H9 (cell line): ENCODE measurements at regions not wholly inside any gene's neighbourhood (a gene's known extent, or its start where the extent isn't known, plus 50 kb on each side); places are given as distances from the start of the nearest gene placed in this dataset.

Source experiments
- DNase-seq: peaks from one replicate; pipeline ENCODE4 v3.0.0-alpha.2; 2017
- H2AFZ ChIP-seq: one replicate; pipeline ENCODE4 v1.6.1; 2013; ENCODE audit warnings: mild to moderate bottlenecking, low read length, control low read depth, moderate library complexity
- H2AK5ac ChIP-seq: 2 replicates; pipeline ENCODE4 v1.6.1; 2013; ENCODE audit warnings: low read length, control low read depth, mixed read lengths; ENCODE audit not compliant: insufficient read length
- H2BK120ac ChIP-seq: one replicate; pipeline ENCODE4 v1.6.1; 2013; ENCODE audit warnings: low read depth, mild to moderate bottlenecking, low read length, control low read depth, inconsistent platforms; ENCODE audit not compliant: poor library complexity, severe bottlenecking
- H2BK12ac ChIP-seq: 2 replicates; pipeline ENCODE4 v1.6.1; 2013; ENCODE audit warnings: low read length, control low read depth, mixed read lengths, low read depth; ENCODE audit not compliant: insufficient read length
- H2BK15ac ChIP-seq: 2 replicates; pipeline ENCODE4 v1.6.1; 2013; ENCODE audit warnings: low read depth, low read length, control low read depth
- H2BK20ac ChIP-seq: one replicate; pipeline ENCODE4 v1.6.1; 2013; ENCODE audit warnings: low read depth, mild to moderate bottlenecking, low read length, control low read depth, inconsistent platforms; ENCODE audit not compliant: poor library complexity, severe bottlenecking
- H2BK5ac ChIP-seq: 2 replicates; pipeline ENCODE4 v1.6.1; 2013; ENCODE audit warnings: low read length, control low read depth, mixed read lengths; ENCODE audit not compliant: insufficient read length
- H3K14ac ChIP-seq: 2 replicates; pipeline ENCODE4 v1.6.1; 2013; ENCODE audit warnings: low read length, control low read depth; ENCODE audit not compliant: insufficient read depth
- H3K18ac ChIP-seq: 2 replicates; pipeline ENCODE4 v1.6.1; 2013; ENCODE audit warnings: low read depth, mild to moderate bottlenecking, mixed read lengths, low read length, control low read depth; ENCODE audit not compliant: insufficient read length
- H3K23ac ChIP-seq: 2 replicates; pipeline ENCODE4 v1.6.1; 2013; ENCODE audit warnings: low read length, control low read depth, mixed read lengths, low read depth; ENCODE audit not compliant: insufficient read length
- H3K23me2 ChIP-seq: 2 replicates; pipeline ENCODE4 v1.6.1; 2013; ENCODE audit warnings: low read depth, mild to moderate bottlenecking, mixed read lengths, low read length, control low read depth; ENCODE audit not compliant: insufficient read length, poor library complexity, severe bottlenecking
- H3K27ac ChIP-seq: 2 replicates; pipeline ENCODE4 v1.5.1; 2013; ENCODE audit warnings: low read length, control low read depth, mixed read lengths, low read depth; ENCODE audit not compliant: insufficient read length
- H3K27me3 ChIP-seq: 2 replicates; pipeline ENCODE4 v1.6.1; 2013; ENCODE audit warnings: low read length, control low read depth, inconsistent platforms; ENCODE audit not compliant: insufficient read depth
- H3K4ac ChIP-seq: 2 replicates; pipeline ENCODE4 v1.6.1; 2013; ENCODE audit warnings: low read depth, mild to moderate bottlenecking, control low read depth, inconsistent platforms, low read length, moderate library complexity
- H3K4me1 ChIP-seq: 2 replicates; pipeline ENCODE4 v1.6.1; 2013; ENCODE audit warnings: low read length, control low read depth, inconsistent platforms; ENCODE audit not compliant: insufficient read depth
- H3K4me2 ChIP-seq: 2 replicates; pipeline ENCODE4 v1.6.1; 2013; ENCODE audit warnings: low read length, control low read depth, mixed read lengths; ENCODE audit not compliant: insufficient read length, insufficient read depth
- H3K56ac ChIP-seq: 2 replicates; pipeline ENCODE4 v1.6.1; 2013; ENCODE audit warnings: low read depth, mild to moderate bottlenecking, mixed read lengths, low read length, control low read depth; ENCODE audit not compliant: insufficient read length
- H3K79me1 ChIP-seq: 2 replicates; pipeline ENCODE4 v1.6.1; 2013; ENCODE audit warnings: low read depth, mild to moderate bottlenecking, moderate library complexity, low read length, control low read depth, inconsistent platforms; ENCODE audit not compliant: insufficient read depth, poor library complexity, severe bottlenecking
- H3K79me2 ChIP-seq: 2 replicates; pipeline ENCODE4 v1.6.1; 2013; ENCODE audit warnings: low read length, control low read depth, inconsistent platforms; ENCODE audit not compliant: insufficient read depth
- H3K9ac ChIP-seq: 2 replicates; pipeline ENCODE4 v1.6.1; 2013; ENCODE audit warnings: low read length, control low read depth, mixed read lengths; ENCODE audit not compliant: insufficient read length; ENCODE audit errors: extremely low read depth
- H3K9me3 ChIP-seq: one replicate; pipeline ENCODE4 v1.6.1; 2013; ENCODE audit warnings: low read depth, low read length, inconsistent platforms; ENCODE audit not compliant: control insufficient read depth
- H3T11ph ChIP-seq: one replicate; pipeline ENCODE4 v1.6.1; 2013; ENCODE audit warnings: mild to moderate bottlenecking, low read length, control low read depth, inconsistent platforms
- H4K20me1 ChIP-seq: one replicate; pipeline ENCODE4 v1.6.1; 2013; ENCODE audit not compliant: control insufficient read depth, insufficient read length, insufficient read depth
- H4K5ac ChIP-seq: 2 replicates; pipeline ENCODE4 v1.6.1; 2013; ENCODE audit warnings: low read depth, mild to moderate bottlenecking, mixed read lengths, low read length, control low read depth; ENCODE audit not compliant: insufficient read length
- H4K8ac ChIP-seq: replicated peaks from 2 replicates; pipeline ENCODE4 v1.6.1; 2013; ENCODE audit warnings: low read length, control low read depth, mixed read lengths, low read depth; ENCODE audit not compliant: insufficient read length
- H4K91ac ChIP-seq: 2 replicates; pipeline ENCODE4 v1.6.1; 2013; ENCODE audit warnings: low read depth, mild to moderate bottlenecking, moderate library complexity, mixed read lengths, low read length, control low read depth; ENCODE audit not compliant: insufficient read length
- H3K27ac Mint-ChIP-seq, 3 experiments: 2 replicates in 2 of 3; 3 replicates in 1 of 3; pipeline ENCODE4 v1.8.0; 2020 to 2021; ENCODE audit warnings: mixed read lengths in 3 of 3, mild to moderate bottlenecking in 1 of 3, moderate library complexity in 1 of 3
- H3K27me3 Mint-ChIP-seq: 2 replicates; pipeline ENCODE4 v1.8.0; 2021; ENCODE audit warnings: low read depth, mild to moderate bottlenecking, moderate library complexity, mixed read lengths
- H3K36me3 Mint-ChIP-seq, 3 experiments: 2 replicates in 2 of 3; 3 replicates in 1 of 3; pipeline ENCODE4 v1.8.0; 2020 to 2021; ENCODE audit warnings: low read depth in 3 of 3, mixed read lengths in 3 of 3; ENCODE audit not compliant: insufficient read depth in 1 of 3
- H3K4me1 Mint-ChIP-seq, 2 experiments: 2 replicates each; pipeline ENCODE4 v1.8.0; 2020; ENCODE audit warnings: mixed read lengths in 2 of 2
- H3K4me3 Mint-ChIP-seq, 2 experiments: 2 replicates in 1 of 2; 3 replicates in 1 of 2; pipeline ENCODE4 v1.8.0; 2020 to 2021; ENCODE audit warnings: mild to moderate bottlenecking in 2 of 2, mixed read lengths in 2 of 2, moderate library complexity in 1 of 2
- H3K9me3 Mint-ChIP-seq, 2 experiments: 2 replicates in 1 of 2; 3 replicates in 1 of 2; pipeline ENCODE4 v1.8.0; 2020; ENCODE audit warnings: mild to moderate bottlenecking in 2 of 2, mixed read lengths in 2 of 2, moderate library complexity in 1 of 2
- WGBS: extraction: QIAGEN DNeasy Blood & Tissue Kit; methylation state at CpG from one replicate; pipeline ENCODE4 v1.1.7; 2013; ENCODE audit warnings: missing lambda C conversion rate, low lambda C conversion rate, mixed read lengths; ENCODE audit not compliant: insufficient read length; ENCODE audit errors: extremely low coverage; 5-methylcytosine and 5-hydroxymethylcytosine counted together
- TF ChIP-seq, protein P1 (sequence below): fragments of 200-600 bp; sonication (generic); conservative IDR thresholded peaks from 3 replicates; pipeline ENCODE4 v1.8.0; 2021; ENCODE audit warnings: antibody characterized with exemption, mild to moderate bottlenecking

- no peak overlapping the region for H3K27ac Mint-ChIP-seq
- WGBS, result no CpG with 5 or more reads among the region's 2 CpGs
- H3K4me1 Mint-ChIP-seq, result no peaks in the 10 kb centered on the region
Observed at GRCh38 chr6:63121166-63121565, 90.1 kb upstream of the FKBP1C start.

More at GRCh38 chr6:63121166-63121565, 90.1 kb upstream of the FKBP1C start:
- no peaks in the 10 kb centered on the region for H3K36me3 Mint-ChIP-seq
- H2AFZ ChIP-seq, result no peak overlapping the region
- H3K4ac ChIP-seq, result no peak overlapping the region
- no peaks in the 10 kb centered on the region for H3K27me3 ChIP-seq
- DNase-seq, result peak; percentile 26
- no peaks in the 10 kb centered on the region for H4K20me1 ChIP-seq
- H2AK5ac ChIP-seq, result no peak overlapping the region
- no peaks in the 10 kb centered on the region for H3K9me3 Mint-ChIP-seq
- TF ChIP-seq, protein P1, sequence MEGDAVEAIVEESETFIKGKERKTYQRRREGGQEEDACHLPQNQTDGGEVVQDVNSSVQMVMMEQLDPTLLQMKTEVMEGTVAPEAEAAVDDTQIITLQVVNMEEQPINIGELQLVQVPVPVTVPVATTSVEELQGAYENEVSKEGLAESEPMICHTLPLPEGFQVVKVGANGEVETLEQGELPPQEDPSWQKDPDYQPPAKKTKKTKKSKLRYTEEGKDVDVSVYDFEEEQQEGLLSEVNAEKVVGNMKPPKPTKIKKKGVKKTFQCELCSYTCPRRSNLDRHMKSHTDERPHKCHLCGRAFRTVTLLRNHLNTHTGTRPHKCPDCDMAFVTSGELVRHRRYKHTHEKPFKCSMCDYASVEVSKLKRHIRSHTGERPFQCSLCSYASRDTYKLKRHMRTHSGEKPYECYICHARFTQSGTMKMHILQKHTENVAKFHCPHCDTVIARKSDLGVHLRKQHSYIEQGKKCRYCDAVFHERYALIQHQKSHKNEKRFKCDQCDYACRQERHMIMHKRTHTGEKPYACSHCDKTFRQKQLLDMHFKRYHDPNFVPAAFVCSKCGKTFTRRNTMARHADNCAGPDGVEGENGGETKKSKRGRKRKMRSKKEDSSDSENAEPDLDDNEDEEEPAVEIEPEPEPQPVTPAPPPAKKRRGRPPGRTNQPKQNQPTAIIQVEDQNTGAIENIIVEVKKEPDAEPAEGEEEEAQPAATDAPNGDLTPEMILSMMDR, result peak; percentile 55; the same call in 2 of the 3 replicates
- no peak overlapping the region for H3K4me3 Mint-ChIP-seq
- H3K23me2 ChIP-seq, result no peaks in the 10 kb centered on the region
- no peak overlapping the region for H3K27ac ChIP-seq
- no peak overlapping the region for H4K8ac ChIP-seq
- H3K4me1 ChIP-seq, result no peaks in the 10 kb centered on the region
- H3K56ac ChIP-seq, result no peak overlapping the region
- no peak overlapping the region for H3K4me2 ChIP-seq
- no peaks in the 10 kb centered on the region for H3K9me3 ChIP-seq
- H3K18ac ChIP-seq, result no peak overlapping the region
- no peak overlapping the region for H2BK5ac ChIP-seq
- H2BK12ac ChIP-seq, result no peak overlapping the region
- no peak overlapping the region for H3K9ac ChIP-seq
- no peak overlapping the region for H2BK20ac ChIP-seq
- H3K14ac ChIP-seq, result no peak overlapping the region
- H3K79me1 ChIP-seq, result no peaks in the 10 kb centered on the region
- no peak overlapping the region for H3T11ph ChIP-seq
- no peak overlapping the region for H2BK120ac ChIP-seq
- no peaks in the 10 kb centered on the region for H3K79me2 ChIP-seq
- no peak overlapping the region for H3K23ac ChIP-seq
- no peak overlapping the region for H4K91ac ChIP-seq
- H4K5ac ChIP-seq, result no peak overlapping the region
- no peak overlapping the region for H2BK15ac ChIP-seq
- no peaks in the 10 kb centered on the region for H3K27me3 Mint-ChIP-seq
